ENCODE measurements at regions not wholly inside any gene's neighbourhood (a gene's known extent, or its start where the extent isn't known, plus 50 kb on each side); places are given as distances from the start of the nearest gene placed in this dataset.

- TF ChIP-seq CTCF (IDR thresholded peaks at IDR 0.05), result no peak
- Histone ChIP-seq H3K9me3 (no peaks in the 10 kb centered on the region), H3K4me3 (no peak overlapping the region), H3K27me3 (no peaks in the 10 kb centered on the region), H3K27ac (no peak overlapping the region), H3K36me3 (no peaks in the 10 kb centered on the region), H3K4me1 (no peaks in the 10 kb centered on the region)
- WGBS, 2 donors, result 31 to 47% methylated on average over 2 of the region's 2 CpGs
- no peak for FAIRE-seq
- DNase-seq, result no peak
- no peak for ATAC-seq
- intact Hi-C loops (cut with DNase I), result no loop called here
Measured at GRCh38 chr5:51544031-51544785, 161.0 kb downstream of the ISL1 start.

GRCh38 chr5:51556833-51557232, 173.6 kb downstream of the ISL1 start:
- no peak for TF ChIP-seq CTCF (IDR thresholded peaks at IDR 0.05)
- ATAC-seq, result no peak
- no peak for DNase-seq

GRCh38 chr5:51558682-51559081, 175.4 kb downstream of the ISL1 start:
- 69 to 82% methylated on average over 1 of the region's 1 CpG for WGBS, 2 donors
- Histone ChIP-seq H3K4me3 (no peak overlapping the region), H3K27ac (no peak overlapping the region), H3K9me3 (no peaks in the 10 kb centered on the region), H3K27me3 (no peaks in the 10 kb centered on the region), H3K36me3 (no peaks in the 10 kb centered on the region), H3K4me1 (no peaks in the 10 kb centered on the region)
- FAIRE-seq (no peak), ATAC-seq (no peak), DNase-seq (no peak)
- no peak for TF ChIP-seq CTCF (IDR thresholded peaks at IDR 0.05)
- intact Hi-C loops (cut with DNase I), result no loop called here

More at GRCh38 chr5:51556833-51557232, 173.6 kb downstream of the ISL1 start:
- H3K9me3 ChIP-seq, result no peaks in the 10 kb centered on the region
- H3K4me1 ChIP-seq, result no peaks in the 10 kb centered on the region
- no peak overlapping the region for H3K27ac ChIP-seq
- no peaks in the 10 kb centered on the region for H3K36me3 ChIP-seq
- no peaks in the 10 kb centered on the region for H3K27me3 ChIP-seq
- intact Hi-C loops (cut with DNase I), result no loop called here
- FAIRE-seq, result no peak
- no peak overlapping the region for H3K4me3 ChIP-seq
- 68 to 81% methylated on average over 4 of the region's 4 CpGs for WGBS, 2 donors

- no peak for DNase-seq
- 35 to 42% methylated on average over 2 of the region's 2 CpGs for WGBS, 2 donors
- Histone ChIP-seq H3K9me3 (no peaks in the 10 kb centered on the region), H3K4me3 (no peak overlapping the region), H3K4me1 (no peaks in the 10 kb centered on the region), H3K27ac (no peak overlapping the region), H3K27me3 (no peaks in the 10 kb centered on the region), H3K36me3 (no peaks in the 10 kb centered on the region)
- intact Hi-C loops (cut with DNase I), result no loop called here
- FAIRE-seq, result no peak
- TF ChIP-seq CTCF (IDR thresholded peaks at IDR 0.05), result no peak
- no peak for ATAC-seq
Measured at GRCh38 chr5:51559339-51559738, 176.1 kb downstream of the ISL1 start.

GRCh38 chr5:51559921-51560658, 176.8 kb downstream of the ISL1 start:
- WGBS, 2 donors, result 44 to 57% methylated on average over 2 of the region's 2 CpGs

More at GRCh38 chr5:51559921-51560658, 176.8 kb downstream of the ISL1 start:
- FAIRE-seq (no peak), ATAC-seq (no peak), DNase-seq (no peak)
- no peaks in the 10 kb centered on the region for H3K9me3 ChIP-seq
- intact Hi-C loops (cut with DNase I), result no loop called here
- no peak overlapping the region for H3K4me3 ChIP-seq
- no peak for TF ChIP-seq CTCF (IDR thresholded peaks at IDR 0.05)
- H3K27me3 ChIP-seq, result no peaks in the 10 kb centered on the region
- H3K27ac ChIP-seq, result no peak overlapping the region
- H3K4me1 ChIP-seq, result no peaks in the 10 kb centered on the region
- no peaks in the 10 kb centered on the region for H3K36me3 ChIP-seq

All from pancreas (tissue), 10 donors.